ENCODE measurements at regions not wholly inside any gene's neighbourhood (a gene's known extent, or its start where the extent isn't known, plus 50 kb on each side); places are given as distances from the start of the nearest gene placed in this dataset.

GRCh38 chr22:27574002-27574366 lies 227.6 kb downstream of the MN1 start:
- TF ChIP-seq, protein P1, sequence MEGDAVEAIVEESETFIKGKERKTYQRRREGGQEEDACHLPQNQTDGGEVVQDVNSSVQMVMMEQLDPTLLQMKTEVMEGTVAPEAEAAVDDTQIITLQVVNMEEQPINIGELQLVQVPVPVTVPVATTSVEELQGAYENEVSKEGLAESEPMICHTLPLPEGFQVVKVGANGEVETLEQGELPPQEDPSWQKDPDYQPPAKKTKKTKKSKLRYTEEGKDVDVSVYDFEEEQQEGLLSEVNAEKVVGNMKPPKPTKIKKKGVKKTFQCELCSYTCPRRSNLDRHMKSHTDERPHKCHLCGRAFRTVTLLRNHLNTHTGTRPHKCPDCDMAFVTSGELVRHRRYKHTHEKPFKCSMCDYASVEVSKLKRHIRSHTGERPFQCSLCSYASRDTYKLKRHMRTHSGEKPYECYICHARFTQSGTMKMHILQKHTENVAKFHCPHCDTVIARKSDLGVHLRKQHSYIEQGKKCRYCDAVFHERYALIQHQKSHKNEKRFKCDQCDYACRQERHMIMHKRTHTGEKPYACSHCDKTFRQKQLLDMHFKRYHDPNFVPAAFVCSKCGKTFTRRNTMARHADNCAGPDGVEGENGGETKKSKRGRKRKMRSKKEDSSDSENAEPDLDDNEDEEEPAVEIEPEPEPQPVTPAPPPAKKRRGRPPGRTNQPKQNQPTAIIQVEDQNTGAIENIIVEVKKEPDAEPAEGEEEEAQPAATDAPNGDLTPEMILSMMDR (IDR thresholded peaks at IDR 0.05), result no peak
- no peak for TF ChIP-seq POLR2A (IDR thresholded peaks at IDR 0.05)

All from Peyer's patch (tissue), 4 donors.